ENCODE measurements at regions not wholly inside any gene's neighbourhood (a gene's known extent, or its start where the extent isn't known, plus 50 kb on each side); places are given as distances from the start of the nearest gene placed in this dataset.
"Not testable (repeated sequence)": the region's sequence is repeated elsewhere in the genome, so short reads cannot be mapped to it uniquely, and the experiment has no call there.

- Mint-ChIP-seq H3K4me3 (no peak overlapping the region), H3K9me3 (peaks cover 3% of the 10 kb centered on the region), H3K36me3 (ENCODE audit: low read depth) (no peaks in the 10 kb centered on the region), H3K27ac (no peak overlapping the region), H3K4me1 (peaks cover 31% of the 10 kb centered on the region), H3K27me3 (no peaks in the 10 kb centered on the region)
- ChIA-PET CTCF (no interaction called here), POLR2A (no interaction called here)
- intact Hi-C loops (cut with micrococcal nuclease): no loop called here
- TF ChIP-seq, protein P1, sequence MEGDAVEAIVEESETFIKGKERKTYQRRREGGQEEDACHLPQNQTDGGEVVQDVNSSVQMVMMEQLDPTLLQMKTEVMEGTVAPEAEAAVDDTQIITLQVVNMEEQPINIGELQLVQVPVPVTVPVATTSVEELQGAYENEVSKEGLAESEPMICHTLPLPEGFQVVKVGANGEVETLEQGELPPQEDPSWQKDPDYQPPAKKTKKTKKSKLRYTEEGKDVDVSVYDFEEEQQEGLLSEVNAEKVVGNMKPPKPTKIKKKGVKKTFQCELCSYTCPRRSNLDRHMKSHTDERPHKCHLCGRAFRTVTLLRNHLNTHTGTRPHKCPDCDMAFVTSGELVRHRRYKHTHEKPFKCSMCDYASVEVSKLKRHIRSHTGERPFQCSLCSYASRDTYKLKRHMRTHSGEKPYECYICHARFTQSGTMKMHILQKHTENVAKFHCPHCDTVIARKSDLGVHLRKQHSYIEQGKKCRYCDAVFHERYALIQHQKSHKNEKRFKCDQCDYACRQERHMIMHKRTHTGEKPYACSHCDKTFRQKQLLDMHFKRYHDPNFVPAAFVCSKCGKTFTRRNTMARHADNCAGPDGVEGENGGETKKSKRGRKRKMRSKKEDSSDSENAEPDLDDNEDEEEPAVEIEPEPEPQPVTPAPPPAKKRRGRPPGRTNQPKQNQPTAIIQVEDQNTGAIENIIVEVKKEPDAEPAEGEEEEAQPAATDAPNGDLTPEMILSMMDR (IDR thresholded peaks at IDR 0.05): no peak
- DNase-seq (no peak), ATAC-seq (ENCODE audit: low read depth) (no peak)
Measured at GRCh38 chr2:48049371-48049770, 143.1 kb upstream of the FBXO11 start.

GRCh38 chr2:48050711-48051110, 144.4 kb upstream of the FBXO11 start:
- intact Hi-C loops (cut with micrococcal nuclease): no loop called here
- ChIA-PET CTCF (no interaction called here), POLR2A (no interaction called here)
- ATAC-seq (ENCODE audit: low read depth): no peak
- TF ChIP-seq, protein P1 (IDR thresholded peaks at IDR 0.05): no peak
- peaks cover 21% of the 10 kb centered on the region for H3K4me1 Mint-ChIP-seq
- no peak overlapping the region for H3K27ac Mint-ChIP-seq
- no peaks in the 10 kb centered on the region for H3K36me3 Mint-ChIP-seq (ENCODE audit: low read depth)
- H3K9me3 Mint-ChIP-seq: peaks cover 3% of the 10 kb centered on the region
- H3K27me3 Mint-ChIP-seq: no peaks in the 10 kb centered on the region
- no peak overlapping the region for H3K4me3 Mint-ChIP-seq
- DNase-seq: no peak

GRCh38 chr2:48059975-48060374, 153.7 kb upstream of the FBXO11 start:
- ATAC-seq (ENCODE audit: low read depth): no peak
- TF ChIP-seq, protein P1 (IDR thresholded peaks at IDR 0.05): no peak
- H3K27me3 Mint-ChIP-seq: peaks cover 15% of the 10 kb centered on the region
- ChIA-PET CTCF (no interaction called here), POLR2A (no interaction called here)
- H3K9me3 Mint-ChIP-seq: peaks cover 5% of the 10 kb centered on the region
- intact Hi-C loops (cut with micrococcal nuclease): no loop called here
- no peak overlapping the region for H3K27ac Mint-ChIP-seq
- no peaks in the 10 kb centered on the region for H3K4me1 Mint-ChIP-seq
- DNase-seq: no peak
- no peaks in the 10 kb centered on the region for H3K36me3 Mint-ChIP-seq (ENCODE audit: low read depth)
- no peak overlapping the region for H3K4me3 Mint-ChIP-seq

DNA sequence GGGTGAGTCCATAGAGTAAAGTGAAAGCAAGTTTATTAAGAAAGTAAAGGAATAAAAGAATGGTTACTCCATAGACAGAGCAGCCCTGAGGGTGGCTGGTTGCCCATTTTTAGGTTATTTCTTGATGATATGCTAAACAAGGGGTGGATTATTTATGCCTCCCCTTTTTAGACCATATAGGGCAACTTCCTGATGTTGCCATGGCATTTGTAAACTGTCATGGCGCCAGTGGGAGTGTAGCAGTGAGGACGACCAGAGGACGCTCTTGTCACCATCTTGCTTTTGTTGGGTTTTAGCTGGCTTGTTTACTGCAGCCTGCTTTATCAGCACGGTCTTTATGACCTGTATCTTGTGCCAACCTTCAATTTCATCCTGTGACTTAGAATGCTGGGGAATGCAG, 155.4 kb upstream of the FBXO11 start:
- DNase-seq; H3K27ac Mint-ChIP-seq; H3K9me3 Mint-ChIP-seq; H3K4me3 Mint-ChIP-seq; intact Hi-C loops (cut with micrococcal nuclease); ATAC-seq (ENCODE audit: low read depth); H3K36me3 Mint-ChIP-seq (ENCODE audit: low read depth); CTCF ChIA-PET; H3K4me1 Mint-ChIP-seq; POLR2A ChIA-PET: not testable (repeated sequence)
- H3K27me3 Mint-ChIP-seq: peaks cover 15% of the 10 kb centered on the region

GRCh38 chr2:48065096-48065495, 158.8 kb upstream of the FBXO11 start:
- ChIA-PET POLR2A (no interaction called here), CTCF (no interaction called here)
- no peak for ATAC-seq (ENCODE audit: low read depth)
- intact Hi-C loops (cut with micrococcal nuclease): no loop called here
- H3K36me3 Mint-ChIP-seq (ENCODE audit: low read depth): no peaks in the 10 kb centered on the region
- peaks cover 2% of the 10 kb centered on the region for H3K4me1 Mint-ChIP-seq
- H3K9me3 Mint-ChIP-seq: no peaks in the 10 kb centered on the region
- H3K27ac Mint-ChIP-seq: no peak overlapping the region
- no peak for DNase-seq
- H3K27me3 Mint-ChIP-seq: peaks cover 15% of the 10 kb centered on the region
- TF ChIP-seq, protein P1 (IDR thresholded peaks at IDR 0.05): no peak
- H3K4me3 Mint-ChIP-seq: no peak overlapping the region

DNA sequence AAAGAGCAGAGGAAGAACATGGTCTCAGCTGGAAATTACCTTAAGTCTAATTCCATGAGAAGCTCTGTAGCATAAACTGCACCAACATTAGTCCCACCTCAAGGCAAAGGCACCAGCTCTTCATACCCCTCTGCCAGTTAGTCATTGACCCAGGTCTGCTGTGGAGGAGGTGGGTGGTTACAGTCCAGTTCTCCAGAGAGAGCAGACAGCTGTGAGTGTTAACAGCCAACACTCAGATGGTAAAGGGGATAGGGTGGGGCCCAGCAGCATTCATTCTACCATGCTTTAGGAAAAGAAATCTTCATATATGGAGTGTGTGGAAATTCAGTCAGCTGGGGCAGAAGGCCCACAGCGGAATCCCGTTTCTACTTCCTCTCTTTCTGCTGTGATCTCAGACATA, 159.7 kb upstream of the FBXO11 start:
- TF ChIP-seq, protein P1 (IDR thresholded peaks at IDR 0.05): no peak
- intact Hi-C loops (cut with micrococcal nuclease): no loop called here
- CTCF ChIA-PET: no interaction called here

More for the DNA sequence above, 159.7 kb upstream of the FBXO11 start:
- Mint-ChIP-seq H3K27me3 (peaks cover 10% of the 10 kb centered on the region), H3K4me1 (peaks cover 2% of the 10 kb centered on the region), H3K27ac (no peak overlapping the region), H3K4me3 (no peak overlapping the region), H3K36me3 (ENCODE audit: low read depth) (no peaks in the 10 kb centered on the region), H3K9me3 (no peaks in the 10 kb centered on the region)
- DNase-seq: no peak
- POLR2A ChIA-PET: no interaction called here
- ATAC-seq (ENCODE audit: low read depth): no peak
